MCF 10A (cell line): ENCODE measurements at regions not wholly inside any gene's neighbourhood (a gene's known extent, or its start where the extent isn't known, plus 50 kb on each side); places are given as distances from the start of the nearest gene placed in this dataset.
A peak's percentile ranks its signal among the peaks of the same experiment; 100 is the strongest.

Experiments used
- BruUV-seq: library from RNA; stranded (reverse); fragments of 400-500 nt; replicated peaks from 2 replicates; lab custom pipeline; 2021; lab: Mats Ljungman, UMichigan
- CTCF ChIA-PET: fragments of 300-600 bp; sonication (Branson Sonifier 250); formaldehyde crosslinking; extraction: SDS; loops from one replicate; lab custom pipeline; 2021; ENCODE audit warnings: antibody characterized with exemption, inconsistent platforms; lab: Yijun Ruan, JAX
- POLR2A ChIA-PET: fragments of 300-600, 350-650 bp; sonication (Branson Sonifier 250); formaldehyde crosslinking; extraction: SDS; loops from one replicate; lab custom pipeline; 2020; ENCODE audit warnings: antibody characterized with exemption, inconsistent platforms; lab: Yijun Ruan, JAX
- DNase-seq: peaks from one replicate; pipeline ENCODE4 v3.0.0-alpha.2; 2018; ENCODE audit not compliant: unreplicated experiment
- H3K27ac Mint-ChIP-seq: one replicate; pipeline ENCODE4 v1.8.0; 2022; ENCODE audit warnings: mild to moderate bottlenecking, low read depth, mixed read lengths; ENCODE audit not compliant: unreplicated experiment
- H3K27me3 Mint-ChIP-seq: one replicate; pipeline ENCODE4 v1.8.0; 2022; ENCODE audit warnings: mixed read lengths; ENCODE audit not compliant: insufficient read depth, unreplicated experiment
- H3K36me3 Mint-ChIP-seq: one replicate; pipeline ENCODE4 v1.8.0; 2022; ENCODE audit warnings: mild to moderate bottlenecking, moderate library complexity, mixed read lengths; ENCODE audit not compliant: insufficient read depth, unreplicated experiment
- H3K4me1 Mint-ChIP-seq: one replicate; pipeline ENCODE4 v1.8.0; 2022; ENCODE audit warnings: mixed read lengths; ENCODE audit not compliant: insufficient read depth, unreplicated experiment
- H3K4me3 Mint-ChIP-seq: one replicate; pipeline ENCODE4 v1.8.0; 2022; ENCODE audit warnings: mild to moderate bottlenecking, moderate library complexity, mixed read lengths; ENCODE audit not compliant: unreplicated experiment
- H3K9me3 Mint-ChIP-seq: one replicate; pipeline ENCODE4 v1.8.0; 2022; ENCODE audit warnings: mixed read lengths; ENCODE audit not compliant: unreplicated experiment
- CTCF ChIP-seq: fragments of 200-600 bp; IDR thresholded peaks from one replicate; pipeline ENCODE4 v1.8.0; 2022; ENCODE audit warnings: antibody characterized with exemption, mild to moderate bottlenecking; ENCODE audit not compliant: unreplicated experiment
- intact Hi-C: fragments of 100-400 bp; cut with micrococcal nuclease; formaldehyde crosslinking; loops from 2 replicates; pipeline ENCODE4 v1.14.1; 2022

GRCh38 chr3:117404141-117404540 is 694.6 kb downstream of the TUSC7 start:
- peaks cover 17% of the 10 kb centered on the region for H3K4me1 Mint-ChIP-seq

GRCh38 chr3:117404730-117405129 is 695.2 kb downstream of the TUSC7 start:
- ChIA-PET CTCF (interaction anchor here (1.5 to 1.6 kb wide), 2 partner anchors 11 to 121 kb away, joined by 3 to 5 read pairs; no protein-coding TSS in a partner anchor), POLR2A (interaction anchor here (0.5 to 0.7 kb wide), 2 partner anchors 70 to 1398 kb away, joined by 3 read pairs; no protein-coding TSS in a partner anchor)
- peaks cover 11% of the 10 kb centered on the region for H3K4me1 Mint-ChIP-seq
- H3K27me3 Mint-ChIP-seq: peaks cover 9% of the 10 kb centered on the region
- no peak for TF ChIP-seq CTCF
- intact Hi-C loops: loop anchor here (5.0 kb wide), 1 partner anchor 313 kb away; no protein-coding TSS in a partner anchor
- BruUV-seq: no TSS peak
- H3K36me3 Mint-ChIP-seq: no peaks in the 10 kb centered on the region
- H3K27ac Mint-ChIP-seq: no peak overlapping the region
- H3K4me3 Mint-ChIP-seq: no peak overlapping the region
- DNase-seq: no peak
- H3K9me3 Mint-ChIP-seq: no peaks in the 10 kb centered on the region

More at GRCh38 chr3:117404141-117404540, 694.6 kb downstream of the TUSC7 start:
- Mint-ChIP-seq H3K9me3 (no peaks in the 10 kb centered on the region), H3K27me3 (peaks cover 15% of the 10 kb centered on the region), H3K36me3 (no peaks in the 10 kb centered on the region), H3K4me3 (no peak overlapping the region), H3K27ac (no peak overlapping the region)
- intact Hi-C loops: no loop called here
- TF ChIP-seq CTCF: no peak
- ChIA-PET POLR2A (interaction anchor here (0.7 kb wide), 1 partner anchor 1398 kb away, joined by 3 read pairs; no protein-coding TSS in a partner anchor), CTCF (interaction anchor here (1.5 to 1.6 kb wide), 2 partner anchors 10 to 122 kb away, joined by 3 to 5 read pairs; no protein-coding TSS in a partner anchor)
- DNase-seq: no peak
- BruUV-seq: no TSS peak

GRCh38 chr3:117405359-117405758 is 695.8 kb downstream of the TUSC7 start:
- H3K27me3 Mint-ChIP-seq: peaks cover 3% of the 10 kb centered on the region
- peaks cover 6% of the 10 kb centered on the region for H3K4me1 Mint-ChIP-seq
- no peak for DNase-seq
- no TSS peak for BruUV-seq
- no peak overlapping the region for H3K27ac Mint-ChIP-seq
- no peaks in the 10 kb centered on the region for H3K9me3 Mint-ChIP-seq
- H3K4me3 Mint-ChIP-seq: no peak overlapping the region
- TF ChIP-seq CTCF: no peak
- CTCF ChIA-PET: interaction anchor here (1.5 to 1.6 kb wide), 2 partner anchors 12 to 121 kb away, joined by 3 to 5 read pairs; no protein-coding TSS in a partner anchor
- no peaks in the 10 kb centered on the region for H3K36me3 Mint-ChIP-seq
- POLR2A ChIA-PET: interaction anchor here (0.5 kb wide), 1 partner anchor 70 kb away, joined by 3 read pairs; no protein-coding TSS in a partner anchor
- intact Hi-C loops: loop anchor here (5.0 kb wide), 1 partner anchor 312 kb away; no protein-coding TSS in a partner anchor

- POLR2A ChIA-PET: interaction anchor here (0.5 to 0.6 kb wide), 2 partner anchors 19 to 25 kb away, joined by 3 read pairs; no protein-coding TSS in a partner anchor
- no peaks in the 10 kb centered on the region for H3K36me3 Mint-ChIP-seq
- no peaks in the 10 kb centered on the region for H3K27me3 Mint-ChIP-seq
- no peak overlapping the region for H3K4me3 Mint-ChIP-seq
- peak; percentile 42 for TF ChIP-seq CTCF
- H3K27ac Mint-ChIP-seq: no peak overlapping the region
- CTCF ChIA-PET: interaction anchor here (0.6 to 2.4 kb wide), 12 partner anchors 13 to 1214 kb away, joined by 3 to 15 read pairs (median 3); no protein-coding TSS in a partner anchor
- peak; percentile 35 for DNase-seq
- peaks cover 6% of the 10 kb centered on the region for H3K4me1 Mint-ChIP-seq
- BruUV-seq: no TSS peak
- no peaks in the 10 kb centered on the region for H3K9me3 Mint-ChIP-seq
- intact Hi-C loops: loop anchor here (2.0 to 5.0 kb wide), 2 partner anchors 119 to 310 kb away; no protein-coding TSS in a partner anchor
Measured at GRCh38 chr3:117407317-117407716, 697.7 kb downstream of the TUSC7 start.
